ENCODE measurements at regions not wholly inside any gene's neighbourhood (a gene's known extent, or its start where the extent isn't known, plus 50 kb on each side); places are given as distances from the start of the nearest gene placed in this dataset.

DNA sequence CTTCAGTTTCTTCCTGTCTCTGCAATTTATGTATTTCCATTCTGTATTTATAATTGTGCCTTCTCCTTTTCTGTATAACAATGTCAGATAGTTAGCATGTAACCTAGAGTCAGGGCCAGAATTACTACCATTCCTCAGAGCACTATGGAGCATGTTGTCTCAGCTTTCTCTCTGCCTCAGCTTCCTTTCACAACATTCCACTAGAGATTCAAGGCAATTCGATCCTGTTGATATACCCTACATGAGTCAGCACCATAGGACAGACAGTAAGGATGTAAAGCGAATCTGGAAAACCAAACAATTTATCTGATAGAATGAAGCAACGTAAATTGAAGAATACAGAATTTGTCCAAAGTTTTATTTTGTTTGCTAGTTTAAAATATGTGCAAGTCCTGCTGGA lies 728.3 kb upstream of the SEMA6A start:
- H3K27me3 ChIP-seq (ENCODE audit: control insufficient read depth, insufficient read depth, low read length): no peaks in the 10 kb centered on the region
- no peaks in the 10 kb centered on the region for H3K9me3 ChIP-seq (ENCODE audit: control insufficient read depth, insufficient read depth, low read length)
- Mint-ChIP-seq H3K4me3 (no peak overlapping the region), H3K27ac (no peak overlapping the region), H3K36me3 (no peaks in the 10 kb centered on the region), H3K4me1 (no peaks in the 10 kb centered on the region), H3K27me3 (ENCODE audit: low read depth in 2 of 2) (no peaks in the 10 kb centered on the region), H3K9me3 (peaks cover 2 to 16% of the 10 kb centered on the region in 2 donors)
- TF ChIP-seq, protein P1, sequence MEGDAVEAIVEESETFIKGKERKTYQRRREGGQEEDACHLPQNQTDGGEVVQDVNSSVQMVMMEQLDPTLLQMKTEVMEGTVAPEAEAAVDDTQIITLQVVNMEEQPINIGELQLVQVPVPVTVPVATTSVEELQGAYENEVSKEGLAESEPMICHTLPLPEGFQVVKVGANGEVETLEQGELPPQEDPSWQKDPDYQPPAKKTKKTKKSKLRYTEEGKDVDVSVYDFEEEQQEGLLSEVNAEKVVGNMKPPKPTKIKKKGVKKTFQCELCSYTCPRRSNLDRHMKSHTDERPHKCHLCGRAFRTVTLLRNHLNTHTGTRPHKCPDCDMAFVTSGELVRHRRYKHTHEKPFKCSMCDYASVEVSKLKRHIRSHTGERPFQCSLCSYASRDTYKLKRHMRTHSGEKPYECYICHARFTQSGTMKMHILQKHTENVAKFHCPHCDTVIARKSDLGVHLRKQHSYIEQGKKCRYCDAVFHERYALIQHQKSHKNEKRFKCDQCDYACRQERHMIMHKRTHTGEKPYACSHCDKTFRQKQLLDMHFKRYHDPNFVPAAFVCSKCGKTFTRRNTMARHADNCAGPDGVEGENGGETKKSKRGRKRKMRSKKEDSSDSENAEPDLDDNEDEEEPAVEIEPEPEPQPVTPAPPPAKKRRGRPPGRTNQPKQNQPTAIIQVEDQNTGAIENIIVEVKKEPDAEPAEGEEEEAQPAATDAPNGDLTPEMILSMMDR (IDR thresholded peaks at IDR 0.05): no peak
- DNase-seq (no peak), ATAC-seq (no peak)
- 65% methylated on average over 3 of the region's 3 CpGs for WGBS (ENCODE audit: insufficient coverage)
- H3K4me3 ChIP-seq (ENCODE audit: low read length): no peak overlapping the region
- intact Hi-C loops (cut with micrococcal nuclease): no loop called here
- H3K4me1 ChIP-seq (ENCODE audit: control insufficient read depth, insufficient read depth, low read length): no peaks in the 10 kb centered on the region
- H3K27ac ChIP-seq (ENCODE audit: low read length): no peak overlapping the region
- H3K36me3 ChIP-seq (ENCODE audit: control insufficient read depth, insufficient read depth, low read length): no peaks in the 10 kb centered on the region

DNA sequence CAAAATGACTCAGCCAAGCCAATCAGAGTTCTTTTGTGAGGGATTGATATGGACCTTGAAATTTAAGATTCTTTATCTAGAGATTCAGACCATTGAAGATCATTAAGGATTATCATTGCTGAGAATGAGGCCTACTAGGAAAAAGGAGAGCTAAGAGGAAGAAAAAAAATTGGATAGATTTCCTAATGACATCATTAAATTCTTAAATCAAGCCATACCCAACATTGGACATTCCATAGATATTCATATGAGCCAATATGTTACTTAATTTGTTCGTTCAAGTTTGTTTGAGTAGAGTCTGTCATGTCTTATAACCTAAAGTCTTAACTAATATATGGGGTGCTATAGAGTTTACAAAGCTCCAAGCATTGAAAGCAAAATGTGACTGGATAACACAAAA lies 727.9 kb upstream of the SEMA6A start:
- H3K27me3 Mint-ChIP-seq (ENCODE audit: low read depth in 2 of 2): no peaks in the 10 kb centered on the region
- H3K27me3 ChIP-seq (ENCODE audit: control insufficient read depth, insufficient read depth, low read length): no peaks in the 10 kb centered on the region
- no peak for ATAC-seq
- no peaks in the 10 kb centered on the region for H3K9me3 ChIP-seq (ENCODE audit: control insufficient read depth, insufficient read depth, low read length)
- no peaks in the 10 kb centered on the region for H3K36me3 Mint-ChIP-seq
- TF ChIP-seq, protein P1 (IDR thresholded peaks at IDR 0.05): no peak
- no peak for DNase-seq
- no peaks in the 10 kb centered on the region for H3K36me3 ChIP-seq (ENCODE audit: control insufficient read depth, insufficient read depth, low read length)
- no CpG with 5 or more reads among the region's 1 CpG for WGBS (ENCODE audit: insufficient coverage)
- H3K4me1 Mint-ChIP-seq: no peaks in the 10 kb centered on the region
- H3K27ac ChIP-seq (ENCODE audit: low read length): no peak overlapping the region
- H3K4me3 Mint-ChIP-seq: no peak overlapping the region
- H3K4me1 ChIP-seq (ENCODE audit: control insufficient read depth, insufficient read depth, low read length): no peaks in the 10 kb centered on the region
- intact Hi-C loops (cut with micrococcal nuclease): no loop called here
- H3K27ac Mint-ChIP-seq: no peak overlapping the region
- H3K4me3 ChIP-seq (ENCODE audit: low read length): no peak overlapping the region
- peaks cover 2 to 16% of the 10 kb centered on the region in 2 donors for H3K9me3 Mint-ChIP-seq

DNA sequence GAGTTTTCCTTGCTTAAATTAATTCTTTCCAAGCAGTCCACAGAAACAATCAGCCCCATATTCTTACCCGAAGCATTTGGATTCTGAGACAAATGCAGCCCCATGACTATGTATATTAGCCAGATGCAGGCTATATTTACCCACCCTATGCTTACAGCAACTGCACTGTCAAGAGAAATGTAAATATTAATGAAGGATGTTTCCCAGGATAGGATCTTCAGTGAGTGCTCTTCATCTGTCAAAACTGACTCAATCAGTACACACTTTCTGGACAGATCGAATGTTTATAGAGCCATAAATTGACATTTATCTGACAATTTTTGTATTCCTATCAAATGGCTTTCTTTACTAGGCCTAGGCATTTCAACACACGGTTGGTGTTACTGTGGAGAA lies 725.3 kb upstream of the SEMA6A start:
- ATAC-seq: no peak
- H3K9me3 Mint-ChIP-seq: peaks cover 9 to 21% of the 10 kb centered on the region in 2 donors

More for the DNA sequence above, 725.3 kb upstream of the SEMA6A start:
- Histone ChIP-seq H3K27ac (ENCODE audit: low read length) (no peak overlapping the region), H3K27me3 (ENCODE audit: control insufficient read depth, insufficient read depth, low read length) (no peaks in the 10 kb centered on the region), H3K9me3 (ENCODE audit: control insufficient read depth, insufficient read depth, low read length) (no peaks in the 10 kb centered on the region), H3K4me1 (ENCODE audit: control insufficient read depth, insufficient read depth, low read length) (no peaks in the 10 kb centered on the region), H3K4me3 (ENCODE audit: low read length) (no peak overlapping the region), H3K36me3 (ENCODE audit: control insufficient read depth, insufficient read depth, low read length) (no peaks in the 10 kb centered on the region)
- WGBS (ENCODE audit: insufficient coverage): 95% methylated on average over 2 of the region's 3 CpGs
- Mint-ChIP-seq H3K36me3 (peaks cover 9% of the 10 kb centered on the region), H3K4me1 (no peaks in the 10 kb centered on the region), H3K27me3 (ENCODE audit: low read depth in 2 of 2) (no peaks in the 10 kb centered on the region), H3K27ac (no peak overlapping the region), H3K4me3 (no peak overlapping the region)
- TF ChIP-seq, protein P1 (IDR thresholded peaks at IDR 0.05): no peak
- intact Hi-C loops (cut with micrococcal nuclease): no loop called here
- DNase-seq: no peak
